GM23338 (cell line): ENCODE measurements at regions not wholly inside any gene's neighbourhood (a gene's known extent, or its start where the extent isn't known, plus 50 kb on each side); places are given as distances from the start of the nearest gene placed in this dataset.

Experiments
- ATAC-seq: fragments of 200-7000 bp; cut with Tn5 transposase; 3 replicates; pipeline ENCODE4 v1.9.1; 2020
- DNase-seq: peaks from one replicate; pipeline ENCODE4 v3.0.0-alpha.2; 2015; ENCODE audit warnings: low spot score
- H2AFZ ChIP-seq: fragments of 200-600 bp; sonication (generic); 2 replicates; pipeline ENCODE4 v1.8.0; 2016; ENCODE audit warnings: antibody characterized with exemption, mild to moderate bottlenecking, moderate library complexity
- H3F3A ChIP-seq: fragments of 200-600 bp; sonication (generic); replicated peaks from 2 replicates; pipeline ENCODE4 v1.8.0; 2017; ENCODE audit warnings: antibody characterized with exemption, mixed run types, low read depth
- H3K27ac ChIP-seq: fragments of 200-600 bp; sonication (generic); 2 replicates; pipeline ENCODE4 v1.6.1; 2016; ENCODE audit warnings: low read depth
- H3K27me3 ChIP-seq: fragments of 200-600 bp; sonication (generic); 2 replicates; pipeline ENCODE4 v1.8.0; 2016; ENCODE audit warnings: mild to moderate bottlenecking, mixed run types, moderate library complexity; ENCODE audit not compliant: insufficient read depth
- H3K36me3 ChIP-seq: fragments of 200-600 bp; sonication (generic); 2 replicates; pipeline ENCODE4 v1.8.0; 2016; ENCODE audit warnings: mild to moderate bottlenecking; ENCODE audit not compliant: insufficient read depth
- H3K4me1 ChIP-seq: fragments of 200-600 bp; sonication (generic); 2 replicates; pipeline ENCODE4 v1.8.0; 2016; ENCODE audit warnings: mild to moderate bottlenecking, moderate library complexity; ENCODE audit not compliant: insufficient read depth
- H3K4me2 ChIP-seq: fragments of 200-600 bp; sonication (generic); 2 replicates; pipeline ENCODE4 v1.7.1; 2017; ENCODE audit warnings: mixed run types
- H3K4me3 ChIP-seq: fragments of 200-600 bp; sonication (generic); 2 replicates; pipeline ENCODE4 v1.6.1; 2016; ENCODE audit warnings: mixed run types
- H3K79me2 ChIP-seq: fragments of 200-600 bp; sonication (generic); replicated peaks from 2 replicates; pipeline ENCODE4 v1.8.0; 2017; ENCODE audit warnings: mild to moderate bottlenecking; ENCODE audit not compliant: insufficient read depth
- H3K9me2 ChIP-seq: fragments of 200-600 bp; sonication (generic); 2 replicates; pipeline ENCODE4 v1.8.0; 2017; ENCODE audit not compliant: insufficient read depth
- H4K20me1 ChIP-seq: fragments of 200-600 bp; sonication (generic); replicated peaks from 2 replicates; pipeline ENCODE4 v1.8.0; 2017; ENCODE audit warnings: mild to moderate bottlenecking; ENCODE audit not compliant: insufficient read depth
- H3K27ac Mint-ChIP-seq: 2 replicates; pipeline ENCODE4 v1.8.0; 2020; ENCODE audit warnings: inconsistent platforms, mild to moderate bottlenecking, moderate library complexity, mixed read lengths
- H3K27me3 Mint-ChIP-seq: 3 replicates; pipeline ENCODE4 v1.8.0; 2022; ENCODE audit warnings: low read depth, mild to moderate bottlenecking, moderate library complexity, mixed read lengths, inconsistent platforms; ENCODE audit not compliant: insufficient read depth, poor library complexity
- H3K36me3 Mint-ChIP-seq: 3 replicates; pipeline ENCODE4 v1.8.0; 2021; ENCODE audit warnings: low read depth, mild to moderate bottlenecking, inconsistent platforms, moderate library complexity, mixed read lengths
- H3K4me1 Mint-ChIP-seq: 3 replicates; pipeline ENCODE4 v1.8.0; 2020; ENCODE audit warnings: mild to moderate bottlenecking, inconsistent platforms, mixed read lengths
- H3K4me3 Mint-ChIP-seq: 3 replicates; pipeline ENCODE4 v1.8.0; 2021; ENCODE audit warnings: moderate library complexity, mild to moderate bottlenecking, inconsistent platforms, mixed read lengths
- H3K9me3 Mint-ChIP-seq: 3 replicates; pipeline ENCODE4 v1.8.0; 2020; ENCODE audit warnings: moderate library complexity, mild to moderate bottlenecking, inconsistent platforms, mixed read lengths
- EZH2 ChIP-seq: fragments of 200-600 bp; sonication (generic); IDR thresholded peaks from one replicate; pipeline ENCODE4 v1.8.0; 2017; ENCODE audit warnings: antibody characterized with exemption, mild to moderate bottlenecking, low read depth; ENCODE audit not compliant: unreplicated experiment
- ZNF114 ChIP-seq: fragments of 250-450 bp; sonication (Bioruptor Pico); IDR thresholded peaks from 2 replicates; pipeline ENCODE4 v1.5.0; 2020; ENCODE audit warnings: mild to moderate bottlenecking, moderate library complexity
- ZNF331 ChIP-seq: fragments of 250-450 bp; sonication (Bioruptor Pico); IDR thresholded peaks from 2 replicates; pipeline ENCODE4 v1.5.0; 2020; ENCODE audit warnings: low read depth, mild to moderate bottlenecking, moderate library complexity
- ZNF462 ChIP-seq: fragments of 250-450 bp; sonication (Bioruptor Pico); IDR thresholded peaks from 2 replicates; pipeline ENCODE4 v1.5.0; 2020; ENCODE audit warnings: mild to moderate bottlenecking, moderate library complexity
- TF ChIP-seq, protein P1 (sequence below), 2 experiments: fragments of 200-600 bp in 1 of 2; sonication (generic) in 1 of 2; conservative IDR thresholded peaks; 2 replicates each; pipeline versions ENCODE4 v1.5.1 to v1.6.1; 2016 to 2017; ENCODE audit warnings: antibody characterized with exemption in 2 of 2, low read depth in 2 of 2, mild to moderate bottlenecking in 2 of 2, moderate library complexity in 1 of 2
- TF ChIP-seq, protein P2 (sequence below): IDR thresholded peaks from 2 replicates; pipeline ENCODE4 v1.6.1; 2016; ENCODE audit warnings: antibody characterized with exemption

- peaks cover 27% of the 10 kb centered on the region for H3K9me3 Mint-ChIP-seq
- 0 out of 2 replicates have a peak, but pooled peaks cover 7% of the 10 kb centered on the region for H3K9me2 ChIP-seq
- H3K27ac Mint-ChIP-seq, result no peak overlapping the region
- no peak overlapping the region for H3K27ac ChIP-seq
- no peak overlapping the region for H3K4me3 Mint-ChIP-seq
- no peak for ATAC-seq
- peaks cover 14% of the 10 kb centered on the region; the same call in 1 of the 3 replicates for H3K36me3 Mint-ChIP-seq
- no peaks in the 10 kb centered on the region for H3K4me1 Mint-ChIP-seq
- H3K27me3 Mint-ChIP-seq, result no peaks in the 10 kb centered on the region
- TF ChIP-seq ZNF331 (CRISPR knock-in tag) (no peak), ZNF462 (CRISPR knock-in tag) (no peak), EZH2 (no peak), ZNF114 (no peak)
- TF ChIP-seq, protein P1, sequence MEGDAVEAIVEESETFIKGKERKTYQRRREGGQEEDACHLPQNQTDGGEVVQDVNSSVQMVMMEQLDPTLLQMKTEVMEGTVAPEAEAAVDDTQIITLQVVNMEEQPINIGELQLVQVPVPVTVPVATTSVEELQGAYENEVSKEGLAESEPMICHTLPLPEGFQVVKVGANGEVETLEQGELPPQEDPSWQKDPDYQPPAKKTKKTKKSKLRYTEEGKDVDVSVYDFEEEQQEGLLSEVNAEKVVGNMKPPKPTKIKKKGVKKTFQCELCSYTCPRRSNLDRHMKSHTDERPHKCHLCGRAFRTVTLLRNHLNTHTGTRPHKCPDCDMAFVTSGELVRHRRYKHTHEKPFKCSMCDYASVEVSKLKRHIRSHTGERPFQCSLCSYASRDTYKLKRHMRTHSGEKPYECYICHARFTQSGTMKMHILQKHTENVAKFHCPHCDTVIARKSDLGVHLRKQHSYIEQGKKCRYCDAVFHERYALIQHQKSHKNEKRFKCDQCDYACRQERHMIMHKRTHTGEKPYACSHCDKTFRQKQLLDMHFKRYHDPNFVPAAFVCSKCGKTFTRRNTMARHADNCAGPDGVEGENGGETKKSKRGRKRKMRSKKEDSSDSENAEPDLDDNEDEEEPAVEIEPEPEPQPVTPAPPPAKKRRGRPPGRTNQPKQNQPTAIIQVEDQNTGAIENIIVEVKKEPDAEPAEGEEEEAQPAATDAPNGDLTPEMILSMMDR (conservative IDR thresholded peaks at IDR 0.05; ENCODE audit: low read depth in 2 of 2), result no peak
- TF ChIP-seq, protein P2, sequence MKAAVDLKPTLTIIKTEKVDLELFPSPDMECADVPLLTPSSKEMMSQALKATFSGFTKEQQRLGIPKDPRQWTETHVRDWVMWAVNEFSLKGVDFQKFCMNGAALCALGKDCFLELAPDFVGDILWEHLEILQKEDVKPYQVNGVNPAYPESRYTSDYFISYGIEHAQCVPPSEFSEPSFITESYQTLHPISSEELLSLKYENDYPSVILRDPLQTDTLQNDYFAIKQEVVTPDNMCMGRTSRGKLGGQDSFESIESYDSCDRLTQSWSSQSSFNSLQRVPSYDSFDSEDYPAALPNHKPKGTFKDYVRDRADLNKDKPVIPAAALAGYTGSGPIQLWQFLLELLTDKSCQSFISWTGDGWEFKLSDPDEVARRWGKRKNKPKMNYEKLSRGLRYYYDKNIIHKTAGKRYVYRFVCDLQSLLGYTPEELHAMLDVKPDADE, result no peak
- H3K4me3 ChIP-seq, result no peak overlapping the region
- H3K4me2 ChIP-seq, result no peak overlapping the region
- no peaks in the 10 kb centered on the region for H3K79me2 ChIP-seq
- no peaks in the 10 kb centered on the region for H4K20me1 ChIP-seq
- H3K36me3 ChIP-seq, result no peaks in the 10 kb centered on the region
- no peak for DNase-seq
- H3K27me3 ChIP-seq, result no peaks in the 10 kb centered on the region
- H3F3A ChIP-seq, result no peaks in the 10 kb centered on the region
- no peaks in the 10 kb centered on the region for H3K4me1 ChIP-seq
- H2AFZ ChIP-seq, result peak overlapping the region; percentile 85; the same call in 1 of the 2 replicates
Measured at GRCh38 chr4:83171436-83172039, 57.0 kb upstream of the PLAC8 start.
